Astrocyte of the cerebellum (primary cell): ENCODE measurements at regions not wholly inside any gene's neighbourhood (a gene's known extent, or its start where the extent isn't known, plus 50 kb on each side); places are given as distances from the start of the nearest gene placed in this dataset.

Source experiments
- DNase-seq: peaks from one replicate; pipeline ENCODE4 v3.0.0-alpha.2; 2011; ENCODE audit warnings: low read depth
- H3K4me3 ChIP-seq: 2 replicates; pipeline ENCODE4 v1.5.1; 2011; ENCODE audit warnings: mild to moderate bottlenecking, low read depth, low read length, moderate library complexity
- CTCF ChIP-seq: IDR thresholded peaks from 2 replicates; pipeline ENCODE4 v1.5.1; 2012; ENCODE audit warnings: low read length, low read depth, moderate library complexity, mild to moderate bottlenecking; ENCODE audit errors: missing control alignments
- in situ Hi-C: cut with HindIII; loops from 2 replicates; pipeline ENCODE4 v1.10.0; 2017; ENCODE audit warnings: low sequenced_read_pairs

DNA sequence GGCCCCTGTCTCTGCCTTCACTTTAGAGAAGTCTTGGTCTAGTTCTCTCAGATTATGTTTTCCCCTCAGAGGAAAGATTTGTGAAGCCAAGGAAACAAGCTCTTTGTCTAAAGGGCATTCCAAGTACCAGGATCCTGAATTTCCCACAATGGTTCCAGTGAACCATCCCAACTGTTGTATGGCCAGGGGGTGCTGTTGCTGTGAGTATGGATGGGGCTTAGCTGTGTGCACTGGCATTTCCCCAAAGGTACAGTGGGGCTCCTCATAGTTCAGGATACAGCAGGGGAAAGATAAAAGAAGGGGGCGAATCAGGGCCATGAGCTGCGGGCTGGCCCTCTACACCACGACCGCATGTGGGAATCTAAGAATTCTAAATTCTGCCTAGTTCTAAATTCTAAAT, 1154.0 kb upstream of the FANCL start:
- in situ Hi-C loops = no loop called here
- no peak for DNase-seq
- no peak overlapping the region for H3K4me3 ChIP-seq
- no peak for TF ChIP-seq CTCF

- H3K4me3 ChIP-seq = no peak overlapping the region
- no peak for DNase-seq
- in situ Hi-C loops = no loop called here
- TF ChIP-seq CTCF = no peak
Measured at GRCh38 chr2:59391896-59392295, 1150.8 kb upstream of the FANCL start.

GRCh38 chr2:59390581-59390980, 1149.5 kb upstream of the FANCL start:
- in situ Hi-C loops = no loop called here
- no peak overlapping the region for H3K4me3 ChIP-seq
- TF ChIP-seq CTCF = no peak
- DNase-seq = no peak

DNA sequence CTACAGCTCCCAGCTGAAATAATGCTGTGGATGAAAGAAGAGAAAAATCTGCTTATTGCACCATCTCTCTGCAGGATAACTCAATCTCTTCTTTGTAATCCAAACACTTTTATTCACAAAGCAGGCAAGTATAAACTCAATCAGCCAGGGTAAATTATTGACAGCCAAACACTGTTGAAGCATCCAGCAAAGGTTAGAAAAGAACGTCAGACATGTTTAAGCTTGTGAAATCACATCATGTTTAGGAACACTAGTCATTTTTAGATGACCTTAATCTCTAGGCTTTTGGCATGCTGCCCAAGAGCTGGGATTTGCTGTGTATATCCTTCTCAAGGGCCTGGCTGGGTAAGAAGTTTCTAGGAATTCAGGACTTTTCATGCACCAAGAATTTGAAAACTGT, 1148.1 kb upstream of the FANCL start:
- in situ Hi-C loops = no loop called here
- TF ChIP-seq CTCF = no peak
- no peak for DNase-seq
- H3K4me3 ChIP-seq = no peak overlapping the region

DNA sequence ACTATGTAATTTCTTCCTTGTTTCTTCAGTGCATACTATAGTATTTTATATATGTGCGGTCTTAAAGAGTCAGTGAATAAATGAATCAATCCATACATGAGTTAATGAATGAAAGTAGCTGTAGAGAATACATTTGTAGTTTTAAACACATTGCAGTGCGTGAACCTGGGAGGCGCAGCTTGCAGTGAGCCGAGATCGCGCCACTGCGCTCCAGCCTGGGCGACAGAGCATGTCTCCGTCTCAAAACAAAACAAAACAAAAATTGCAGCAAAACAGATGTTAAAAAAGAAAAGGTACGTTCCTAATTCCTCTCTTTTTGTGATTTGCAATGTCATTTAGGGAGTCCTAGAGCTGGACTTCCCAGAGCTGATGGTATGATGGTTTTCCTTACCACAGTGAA, 1144.8 kb upstream of the FANCL start:
- H3K4me3 ChIP-seq = no peak overlapping the region
- no peak for DNase-seq
- in situ Hi-C loops = no loop called here
- no peak for TF ChIP-seq CTCF

GRCh38 chr2:59383473-59383872, 1142.3 kb upstream of the FANCL start:
- no peak for TF ChIP-seq CTCF
- in situ Hi-C loops = no loop called here
- DNase-seq = no peak
- H3K4me3 ChIP-seq = no peak overlapping the region

- DNase-seq = no peak
- in situ Hi-C loops = no loop called here
- H3K4me3 ChIP-seq = no peak overlapping the region
- TF ChIP-seq CTCF = no peak
Measured at GRCh38 chr2:59378127-59378526, 1137.0 kb upstream of the FANCL start.
